Kidney (tissue), 13 donors: ENCODE measurements at regions not wholly inside any gene's neighbourhood (a gene's known extent, or its start where the extent isn't known, plus 50 kb on each side); places are given as distances from the start of the nearest gene placed in this dataset.
A peak's percentile ranks its signal among the peaks of the same experiment; 100 is the strongest.

Experiments
- DNase-seq, 5 donors: peaks; one replicate each; pipeline ENCODE4 v3.0.0-alpha.2; 2013 to 2020
- FAIRE-seq: peaks from 2 replicates; lab custom pipeline; 2012; peaks lifted over from hg19 to GRCh38; lab: Jason Lieb, UNC
- H3K27ac ChIP-seq, 2 donors: one replicate each; pipeline ENCODE4 v1.7.0; 2013; ENCODE audit warnings: low read depth in 2 of 2, low read length in 2 of 2, inconsistent platforms in 1 of 2
- H3K27me3 ChIP-seq: one replicate; pipeline ENCODE4 v1.7.1; 2013; ENCODE audit warnings: low read length, inconsistent platforms; ENCODE audit not compliant: control insufficient read depth, insufficient read depth
- H3K36me3 ChIP-seq, 3 donors: one replicate each; pipeline versions ENCODE4 v1.7.0 to v1.7.1; 2013; ENCODE audit warnings: low read length in 3 of 3, control low read depth in 1 of 3, inconsistent platforms in 1 of 3; ENCODE audit not compliant: insufficient read depth in 3 of 3, control insufficient read depth in 2 of 3
- H3K4me1 ChIP-seq, 3 donors: one replicate each; pipeline versions ENCODE4 v1.7.0 to v1.7.1; 2013; ENCODE audit warnings: low read length in 3 of 3, inconsistent platforms in 1 of 3, low read depth in 1 of 3; ENCODE audit not compliant: control insufficient read depth in 2 of 3, insufficient read depth in 2 of 3
- H3K4me3 ChIP-seq, 3 donors: one replicate each; pipeline versions ENCODE4 v1.7.0 to v1.8.1; 2013; ENCODE audit warnings: low read length in 3 of 3, control low read depth in 1 of 3, inconsistent platforms in 1 of 3
- H3K9ac ChIP-seq, 3 donors: one replicate each; pipeline versions ENCODE4 v1.7.0 to v1.7.1; 2013; ENCODE audit warnings: low read length in 3 of 3, control low read depth in 1 of 3, inconsistent platforms in 1 of 3
- H3K9me3 ChIP-seq, 3 donors: one replicate each; pipeline versions ENCODE4 v1.7.0 to v1.7.1; 2013; ENCODE audit warnings: low read length in 3 of 3, control low read depth in 1 of 3, inconsistent platforms in 1 of 3; ENCODE audit not compliant: control insufficient read depth in 2 of 3, insufficient read depth in 1 of 3
- intact Hi-C: fragments of 100-400 bp; cut with DNase I; formaldehyde crosslinking; loops from one replicate; pipeline ENCODE4 v1.11.1; 2022
- TF ChIP-seq, protein P1 (sequence below): IDR thresholded peaks from 3 replicates; pipeline ENCODE4 v1.5.1; 2012; ENCODE audit warnings: mild to moderate bottlenecking, moderate library complexity, borderline replicate concordance; ENCODE audit not compliant: insufficient read depth; ENCODE audit errors: extremely low read depth
- donor health status: control.
- donor health status: control.
- donor health status: control.
- donor health status: control.
- donor health status: control.
- donor health status: DM: yes; HTN: yes; CAD: no.
- donor health status: Normal renal cell carcinoma (clear cell type).

DNA sequence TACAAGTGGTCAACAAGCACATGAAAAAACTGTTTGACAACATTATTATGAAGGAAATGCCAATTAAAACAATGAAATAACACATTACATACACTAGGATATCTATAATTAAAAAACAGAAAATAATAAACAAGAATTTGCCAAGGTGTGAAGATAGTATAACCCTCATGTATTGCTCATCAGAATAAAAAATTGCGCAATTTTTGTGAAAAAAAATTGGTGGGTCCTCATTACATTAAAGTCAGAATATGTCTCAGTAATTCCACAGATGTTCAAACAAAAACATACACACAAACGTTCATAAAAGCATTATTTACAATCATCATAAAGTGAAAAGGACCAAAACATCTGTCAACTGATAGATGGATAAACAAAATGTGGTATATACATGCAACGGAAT lies 63.0 kb upstream of the AR start:
- Histone ChIP-seq H3K4me1 (no peaks in the 10 kb centered on the region), H3K9ac (no peak overlapping the region), H3K36me3 (no peaks in the 10 kb centered on the region), H3K27ac (no peak overlapping the region), H3K4me3 (no peak overlapping the region), H3K9me3 (peaks cover 0 to 3% (median 0%) of the 10 kb centered on the region in 3 donors), H3K27me3 (no peaks in the 10 kb centered on the region)
- peak; percentile 87 for FAIRE-seq
- TF ChIP-seq, protein P1, sequence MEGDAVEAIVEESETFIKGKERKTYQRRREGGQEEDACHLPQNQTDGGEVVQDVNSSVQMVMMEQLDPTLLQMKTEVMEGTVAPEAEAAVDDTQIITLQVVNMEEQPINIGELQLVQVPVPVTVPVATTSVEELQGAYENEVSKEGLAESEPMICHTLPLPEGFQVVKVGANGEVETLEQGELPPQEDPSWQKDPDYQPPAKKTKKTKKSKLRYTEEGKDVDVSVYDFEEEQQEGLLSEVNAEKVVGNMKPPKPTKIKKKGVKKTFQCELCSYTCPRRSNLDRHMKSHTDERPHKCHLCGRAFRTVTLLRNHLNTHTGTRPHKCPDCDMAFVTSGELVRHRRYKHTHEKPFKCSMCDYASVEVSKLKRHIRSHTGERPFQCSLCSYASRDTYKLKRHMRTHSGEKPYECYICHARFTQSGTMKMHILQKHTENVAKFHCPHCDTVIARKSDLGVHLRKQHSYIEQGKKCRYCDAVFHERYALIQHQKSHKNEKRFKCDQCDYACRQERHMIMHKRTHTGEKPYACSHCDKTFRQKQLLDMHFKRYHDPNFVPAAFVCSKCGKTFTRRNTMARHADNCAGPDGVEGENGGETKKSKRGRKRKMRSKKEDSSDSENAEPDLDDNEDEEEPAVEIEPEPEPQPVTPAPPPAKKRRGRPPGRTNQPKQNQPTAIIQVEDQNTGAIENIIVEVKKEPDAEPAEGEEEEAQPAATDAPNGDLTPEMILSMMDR: no peak
- no peak for DNase-seq
- intact Hi-C loops: no loop called here
